ENCODE measurements at regions not wholly inside any gene's neighbourhood (a gene's known extent, or its start where the extent isn't known, plus 50 kb on each side); places are given as distances from the start of the nearest gene placed in this dataset.

DNA sequence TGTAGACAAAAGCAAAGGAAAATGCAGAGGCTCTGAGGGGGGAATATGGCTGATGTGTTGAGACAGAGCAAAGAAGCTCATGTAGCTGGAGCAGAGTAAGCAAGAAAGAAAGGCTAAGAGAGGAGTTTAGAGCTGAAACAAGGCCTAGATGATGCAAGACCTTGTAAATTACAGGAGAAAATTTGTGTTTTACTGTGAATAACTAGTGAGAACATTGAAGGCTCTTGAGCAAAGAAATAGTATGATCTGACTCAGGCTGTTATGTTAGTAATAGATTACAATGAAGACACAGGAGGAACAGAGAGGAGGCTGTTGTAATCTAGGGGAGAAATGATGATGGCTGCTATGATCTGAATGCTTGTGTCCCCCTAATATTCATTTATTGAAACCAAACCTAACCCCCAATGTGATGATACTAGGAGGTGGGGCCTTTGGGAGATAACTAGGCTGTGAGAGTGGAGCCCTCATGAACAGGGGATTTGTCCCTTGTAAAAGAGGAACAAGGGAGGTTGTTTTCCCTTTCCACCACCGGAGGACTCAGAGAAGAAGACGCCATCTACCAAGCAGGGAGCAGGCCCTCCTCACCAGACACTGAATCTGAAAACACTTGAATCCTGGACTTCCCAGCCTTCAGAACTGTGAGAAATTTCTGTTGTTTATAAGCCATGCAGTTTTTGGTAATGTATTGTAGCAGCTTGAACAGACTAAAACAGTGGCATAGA lies 394.9 kb downstream of the HTR7 start:
- Mint-ChIP-seq H3K27me3 (no peaks in the 10 kb centered on the region), H3K36me3 (no peaks in the 10 kb centered on the region), H3K4me3 (no peak overlapping the region), H3K27ac (no peak overlapping the region), H3K4me1 (no peaks in the 10 kb centered on the region), H3K9me3 (peaks cover 0 to 4% (median 0%) of the 10 kb centered on the region in 5 donors)
- Histone ChIP-seq H3K4me3 (ENCODE audit: low read length) (no peak overlapping the region), H3K27me3 (ENCODE audit: insufficient read depth, low read length, poor library complexity, severe bottlenecking) (no peaks in the 10 kb centered on the region), H3K27ac (ENCODE audit: low read depth, low read length) (no peak overlapping the region), H3K36me3 (ENCODE audit: insufficient read depth, low read length) (no peaks in the 10 kb centered on the region), H3K9me3 (ENCODE audit: low read length) (no peaks in the 10 kb centered on the region), H3K4me1 (ENCODE audit: insufficient read depth, low read length) (no peaks in the 10 kb centered on the region)
- ChIA-PET CTCF (no interaction called here), POLR2A (no interaction called here)
- DNase-seq, result no peak

DNA sequence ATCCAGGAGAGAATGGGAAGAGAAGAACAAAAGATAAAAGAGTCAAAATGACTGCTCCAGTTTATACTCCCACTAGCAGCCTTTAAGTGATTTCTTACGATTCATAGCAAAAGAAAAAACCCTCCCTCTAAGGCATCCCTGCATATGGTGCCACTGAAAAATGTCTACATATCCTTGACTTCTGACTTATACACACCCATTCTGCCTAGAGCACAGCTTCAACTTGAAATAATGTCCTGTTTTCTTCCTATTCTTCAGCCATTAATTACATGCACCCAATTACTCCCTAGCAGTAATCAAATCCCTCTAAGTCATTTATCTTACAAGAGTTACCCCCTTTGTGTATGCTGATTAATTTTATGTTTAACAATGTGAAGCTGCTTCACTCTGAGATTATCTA lies 393.5 kb downstream of the HTR7 start:
- POLR2A ChIA-PET, result no interaction called here
- Mint-ChIP-seq H3K9me3 (peaks cover 0 to 2% (median 0%) of the 10 kb centered on the region in 5 donors), H3K4me3 (no peak overlapping the region), H3K36me3 (no peaks in the 10 kb centered on the region), H3K4me1 (no peaks in the 10 kb centered on the region), H3K27me3 (no peaks in the 10 kb centered on the region), H3K27ac (no peak overlapping the region)
- no peaks in the 10 kb centered on the region for H3K9me3 ChIP-seq (ENCODE audit: low read length)
- H3K4me3 ChIP-seq (ENCODE audit: low read length), result no peak overlapping the region
- CTCF ChIA-PET, result no interaction called here
- no peaks in the 10 kb centered on the region for H3K4me1 ChIP-seq (ENCODE audit: insufficient read depth, low read length)
- no peak overlapping the region for H3K27ac ChIP-seq (ENCODE audit: low read depth, low read length)
- H3K27me3 ChIP-seq (ENCODE audit: insufficient read depth, low read length, poor library complexity, severe bottlenecking), result no peaks in the 10 kb centered on the region
- DNase-seq, result no peak
- H3K36me3 ChIP-seq (ENCODE audit: insufficient read depth, low read length), result no peaks in the 10 kb centered on the region

DNA sequence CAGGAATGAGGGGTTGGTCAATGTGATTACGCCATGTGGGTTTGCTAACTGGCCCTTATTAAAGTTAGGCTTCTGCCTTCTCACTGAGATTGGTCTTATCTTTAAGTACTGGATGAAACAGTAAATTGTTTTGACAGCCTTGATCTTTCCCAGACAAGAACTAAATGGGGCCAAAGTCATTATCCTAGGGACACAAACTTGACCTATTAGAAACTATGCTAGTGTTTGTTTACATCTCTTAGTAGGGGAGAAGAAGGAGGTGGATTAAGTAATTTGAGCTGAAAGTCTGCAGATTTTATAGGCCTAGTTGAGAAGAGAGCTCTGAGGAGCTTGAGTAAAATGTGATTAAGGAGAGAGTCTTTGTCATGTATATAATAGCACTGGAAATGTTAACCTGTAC lies 386.9 kb downstream of the HTR7 start:
- no peaks in the 10 kb centered on the region for H3K4me1 Mint-ChIP-seq
- no peak for DNase-seq
- no peaks in the 10 kb centered on the region for H3K4me1 ChIP-seq (ENCODE audit: insufficient read depth, low read length)
- H3K36me3 Mint-ChIP-seq, result no peaks in the 10 kb centered on the region
- ChIA-PET POLR2A (no interaction called here), CTCF (no interaction called here)
- H3K27me3 Mint-ChIP-seq, result no peaks in the 10 kb centered on the region
- H3K36me3 ChIP-seq (ENCODE audit: insufficient read depth, low read length), result no peaks in the 10 kb centered on the region
- H3K9me3 Mint-ChIP-seq, result peaks cover 0 to 10% (median 2%) of the 10 kb centered on the region in 5 donors
- H3K27ac ChIP-seq (ENCODE audit: low read depth, low read length), result no peak overlapping the region
- H3K27ac Mint-ChIP-seq, result no peak overlapping the region
- no peaks in the 10 kb centered on the region for H3K27me3 ChIP-seq (ENCODE audit: insufficient read depth, low read length, poor library complexity, severe bottlenecking)
- H3K4me3 ChIP-seq (ENCODE audit: low read length), result no peak overlapping the region
- H3K4me3 Mint-ChIP-seq, result no peak overlapping the region
- H3K9me3 ChIP-seq (ENCODE audit: low read length), result no peaks in the 10 kb centered on the region

DNA sequence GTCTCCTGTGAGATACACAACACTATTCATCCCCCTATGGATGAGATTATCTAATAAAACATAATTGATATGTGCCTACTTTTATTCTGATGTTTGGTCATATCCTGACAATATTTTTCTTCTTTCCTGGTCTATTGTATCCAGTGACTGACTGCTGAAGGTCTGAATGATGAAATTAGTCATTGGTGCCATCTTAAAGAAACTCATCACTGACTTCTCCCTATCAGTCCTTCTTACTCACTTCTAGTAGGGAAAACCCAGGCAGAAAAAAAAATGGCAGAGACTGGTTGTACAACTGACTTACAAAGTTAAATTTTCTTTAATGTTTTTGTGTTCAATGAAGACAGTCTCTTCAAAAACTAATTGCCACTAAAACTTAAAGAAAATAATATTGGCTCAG lies 377.4 kb downstream of the HTR7 start:
- H3K4me1 Mint-ChIP-seq, result no peaks in the 10 kb centered on the region
- Histone ChIP-seq H3K4me1 (ENCODE audit: insufficient read depth, low read length) (no peaks in the 10 kb centered on the region), H3K9me3 (ENCODE audit: low read length) (no peaks in the 10 kb centered on the region), H3K4me3 (ENCODE audit: low read length) (no peak overlapping the region), H3K27me3 (ENCODE audit: insufficient read depth, low read length, poor library complexity, severe bottlenecking) (no peaks in the 10 kb centered on the region), H3K27ac (ENCODE audit: low read depth, low read length) (no peak overlapping the region), H3K36me3 (ENCODE audit: insufficient read depth, low read length) (no peaks in the 10 kb centered on the region)
- H3K4me3 Mint-ChIP-seq, result no peak overlapping the region
- no peak overlapping the region for H3K27ac Mint-ChIP-seq
- H3K36me3 Mint-ChIP-seq, result no peaks in the 10 kb centered on the region
- ChIA-PET POLR2A (no interaction called here), CTCF (no interaction called here)
- no peak for DNase-seq
- H3K27me3 Mint-ChIP-seq, result no peaks in the 10 kb centered on the region
- H3K9me3 Mint-ChIP-seq, result peaks cover 0 to 5% (median 0%) of the 10 kb centered on the region in 5 donors

DNA sequence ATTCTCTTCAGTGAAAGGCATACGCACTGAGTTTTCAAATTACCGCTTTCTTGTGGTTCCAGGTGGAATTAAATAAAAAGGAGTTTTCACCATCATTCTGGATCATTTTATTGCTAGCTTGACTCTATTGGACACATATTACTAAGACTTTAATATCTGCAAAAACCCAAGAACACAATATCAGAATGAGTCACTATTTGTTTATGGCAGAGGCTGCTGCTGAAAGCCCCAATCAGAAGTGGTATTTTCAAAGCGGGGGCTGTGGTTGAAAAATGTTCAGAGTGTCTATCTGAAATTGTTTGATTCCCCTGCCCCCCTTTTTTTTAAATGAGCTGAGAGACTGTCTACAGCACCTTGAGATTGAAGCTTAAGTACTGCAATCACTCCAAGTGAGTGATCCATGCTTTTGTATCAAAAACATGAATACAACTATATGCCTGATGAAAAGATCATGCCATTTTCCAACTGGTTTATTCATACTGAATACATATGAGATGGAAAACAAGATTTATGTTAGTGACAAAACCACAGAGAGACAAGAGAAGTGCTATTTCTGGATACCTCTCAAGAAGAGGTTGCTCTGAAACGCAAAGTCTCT lies 376.4 kb downstream of the HTR7 start:
- Mint-ChIP-seq H3K27me3 (no peaks in the 10 kb centered on the region), H3K27ac (no peak overlapping the region), H3K4me3 (no peak overlapping the region), H3K36me3 (no peaks in the 10 kb centered on the region), H3K4me1 (no peaks in the 10 kb centered on the region), H3K9me3 (peaks cover 0 to 5% (median 0%) of the 10 kb centered on the region in 5 donors)
- Histone ChIP-seq H3K4me1 (ENCODE audit: insufficient read depth, low read length) (no peaks in the 10 kb centered on the region), H3K4me3 (ENCODE audit: low read length) (no peak overlapping the region), H3K27me3 (ENCODE audit: insufficient read depth, low read length, poor library complexity, severe bottlenecking) (no peaks in the 10 kb centered on the region), H3K9me3 (ENCODE audit: low read length) (no peaks in the 10 kb centered on the region), H3K36me3 (ENCODE audit: insufficient read depth, low read length) (no peaks in the 10 kb centered on the region), H3K27ac (ENCODE audit: low read depth, low read length) (no peak overlapping the region)
- CTCF ChIA-PET, result no interaction called here
- POLR2A ChIA-PET, result no interaction called here
- no peak for DNase-seq

DNA sequence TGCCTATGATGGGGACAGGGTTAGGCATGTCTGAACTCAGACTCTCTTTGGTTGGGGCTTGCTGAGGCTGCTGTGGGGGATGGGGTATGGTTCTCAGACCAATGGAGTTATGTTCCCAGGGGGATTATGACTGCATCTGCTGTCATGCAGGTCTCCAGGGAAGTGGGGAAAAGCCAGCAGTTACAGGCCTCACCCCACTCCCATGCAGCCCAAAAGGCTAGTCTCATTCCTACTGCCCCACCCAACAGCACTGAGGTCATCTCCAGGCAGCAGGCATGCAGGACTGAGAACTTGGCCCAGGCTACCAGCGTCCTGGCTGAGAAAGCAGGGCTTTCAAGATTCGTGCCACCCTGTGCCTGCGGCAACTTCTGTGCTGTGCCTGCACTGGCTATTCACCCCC lies 373.3 kb downstream of the HTR7 start:
- H3K4me3 Mint-ChIP-seq, result no peak overlapping the region
- CTCF ChIA-PET, result no interaction called here
- no peaks in the 10 kb centered on the region for H3K9me3 ChIP-seq (ENCODE audit: low read length)
- H3K27me3 ChIP-seq (ENCODE audit: insufficient read depth, low read length, poor library complexity, severe bottlenecking), result no peaks in the 10 kb centered on the region
- peaks cover 0 to 9% (median 0%) of the 10 kb centered on the region in 5 donors for H3K9me3 Mint-ChIP-seq
- H3K27me3 Mint-ChIP-seq, result no peaks in the 10 kb centered on the region
- POLR2A ChIA-PET, result no interaction called here
- H3K36me3 Mint-ChIP-seq, result no peaks in the 10 kb centered on the region
- H3K36me3 ChIP-seq (ENCODE audit: insufficient read depth, low read length), result no peaks in the 10 kb centered on the region
- no peaks in the 10 kb centered on the region for H3K4me1 Mint-ChIP-seq
- no peak overlapping the region for H3K27ac ChIP-seq (ENCODE audit: low read depth, low read length)
- H3K27ac Mint-ChIP-seq, result no peak overlapping the region
- no peak overlapping the region for H3K4me3 ChIP-seq (ENCODE audit: low read length)
- DNase-seq, result no peak
- no peaks in the 10 kb centered on the region for H3K4me1 ChIP-seq (ENCODE audit: insufficient read depth, low read length)

DNA sequence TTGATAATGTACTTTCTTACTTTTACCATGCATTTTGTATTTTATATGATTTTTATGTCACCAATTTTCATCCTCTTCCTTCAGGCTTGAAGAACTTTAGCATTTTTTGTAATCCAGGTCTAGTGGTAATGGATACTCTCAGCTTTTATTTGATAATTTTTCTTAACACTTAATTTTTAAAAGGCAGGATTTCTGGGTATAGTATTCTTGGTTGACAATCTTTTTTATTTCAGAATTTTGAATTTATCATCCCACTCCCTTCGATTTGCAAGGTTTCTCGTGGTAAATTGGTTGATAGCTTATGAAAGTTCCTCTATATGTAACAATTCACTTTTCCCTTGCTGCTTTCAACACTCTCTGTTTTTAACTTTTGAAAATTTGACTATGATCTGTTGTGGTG lies 363.7 kb downstream of the HTR7 start:
- H3K4me3 ChIP-seq (ENCODE audit: low read length), result no peak overlapping the region
- POLR2A ChIA-PET, result no interaction called here
- peaks cover 0 to 1% (median 0%) of the 10 kb centered on the region in 3 donors for H3K36me3 Mint-ChIP-seq
- H3K4me1 Mint-ChIP-seq, result no peaks in the 10 kb centered on the region
- H3K36me3 ChIP-seq (ENCODE audit: insufficient read depth, low read length), result no peaks in the 10 kb centered on the region
- H3K9me3 Mint-ChIP-seq, result peaks cover 15 to 48% (median 30%) of the 10 kb centered on the region in 5 donors
- no peaks in the 10 kb centered on the region for H3K9me3 ChIP-seq (ENCODE audit: low read length)
- no peak for DNase-seq
- CTCF ChIA-PET, result no interaction called here
- no peak overlapping the region for H3K27ac Mint-ChIP-seq
- H3K27me3 Mint-ChIP-seq, result no peaks in the 10 kb centered on the region
- no peak overlapping the region for H3K27ac ChIP-seq (ENCODE audit: low read depth, low read length)
- no peaks in the 10 kb centered on the region for H3K27me3 ChIP-seq (ENCODE audit: insufficient read depth, low read length, poor library complexity, severe bottlenecking)
- no peaks in the 10 kb centered on the region for H3K4me1 ChIP-seq (ENCODE audit: insufficient read depth, low read length)
- no peak overlapping the region for H3K4me3 Mint-ChIP-seq

DNA sequence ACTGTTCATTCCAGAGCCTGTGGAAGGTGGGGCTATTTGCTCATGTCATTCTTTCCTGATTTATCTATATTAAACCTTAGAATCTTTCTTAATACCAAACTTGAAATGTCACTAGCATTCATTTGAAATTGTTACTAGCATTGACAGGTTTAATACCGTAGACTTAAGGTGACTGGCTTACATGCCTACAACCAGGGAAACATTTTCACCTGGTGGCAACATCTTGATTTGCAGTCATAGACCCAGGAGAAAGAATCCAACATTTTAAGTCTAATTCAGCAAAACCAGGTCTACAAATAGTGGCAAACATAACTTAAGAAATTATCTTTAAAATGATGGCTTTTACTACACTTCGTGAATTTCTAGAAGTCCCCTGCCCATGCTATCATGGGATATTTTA lies 353.7 kb downstream of the HTR7 start:
- DNase-seq, result no peak
- Histone ChIP-seq H3K9me3 (ENCODE audit: low read length) (no peaks in the 10 kb centered on the region), H3K36me3 (ENCODE audit: insufficient read depth, low read length) (no peaks in the 10 kb centered on the region), H3K27ac (ENCODE audit: low read depth, low read length) (no peak overlapping the region), H3K4me3 (ENCODE audit: low read length) (no peak overlapping the region), H3K4me1 (ENCODE audit: insufficient read depth, low read length) (no peaks in the 10 kb centered on the region), H3K27me3 (ENCODE audit: insufficient read depth, low read length, poor library complexity, severe bottlenecking) (no peaks in the 10 kb centered on the region)
- H3K4me3 Mint-ChIP-seq, result no peak overlapping the region
- H3K36me3 Mint-ChIP-seq, result no peaks in the 10 kb centered on the region
- POLR2A ChIA-PET, result no interaction called here
- peaks cover 0 to 10% (median under 1%) of the 10 kb centered on the region in 5 donors for H3K9me3 Mint-ChIP-seq
- no peaks in the 10 kb centered on the region for H3K27me3 Mint-ChIP-seq
- no peaks in the 10 kb centered on the region for H3K4me1 Mint-ChIP-seq
- CTCF ChIA-PET, result no interaction called here
- H3K27ac Mint-ChIP-seq, result no peak overlapping the region
